Mucosa of descending colon (tissue), 3 donors: ENCODE measurements at regions not wholly inside any gene's neighbourhood (a gene's known extent, or its start where the extent isn't known, plus 50 kb on each side); places are given as distances from the start of the nearest gene placed in this dataset.

Source experiments
- ATAC-seq: fragments of 200-7000 bp; cut with Tn5 transposase; one replicate; pipeline ENCODE4 v1.9.1; 2020; ENCODE audit warnings: mild to moderate bottlenecking, moderate library complexity
- DNase-seq, 3 donors: peaks; one replicate each; pipeline ENCODE4 v3.0.0-alpha.2; 2020
- H3K36me3 ChIP-seq: fragments of 200-600 bp; one replicate; pipeline ENCODE4 v1.8.0; 2021; ENCODE audit warnings: low read depth, mild to moderate bottlenecking
- H3K4me1 ChIP-seq: fragments of 200-600 bp; one replicate; pipeline ENCODE4 v1.8.0; 2021; ENCODE audit warnings: low read depth, mild to moderate bottlenecking
- H3K4me3 ChIP-seq: fragments of 200-600 bp; one replicate; pipeline ENCODE4 v1.8.0; 2021; ENCODE audit warnings: mild to moderate bottlenecking
- H3K9me3 ChIP-seq: fragments of 200-600 bp; one replicate; pipeline ENCODE4 v1.8.0; 2021; ENCODE audit warnings: mild to moderate bottlenecking
- intact Hi-C, 2 donors: fragments of 100-400 bp; cut with DNase I in 1 of 2; cut with micrococcal nuclease in 1 of 2; formaldehyde crosslinking; loops; one replicate each; pipeline versions ENCODE4 v1.11.0 to v1.11.1; 2022; cut with DNase I, micrococcal nuclease
- TF ChIP-seq, protein P1 (sequence below): fragments of 200-600 bp; IDR thresholded peaks from one replicate; pipeline ENCODE4 v1.8.0; 2022; ENCODE audit warnings: antibody characterized with exemption, mild to moderate bottlenecking
- donor health status: DM: no; HTN: no; CAD: no; lungs with moderate emphysema.
- donor health status: DM: no; HTN: no; CAD: no.
- donor health status: DM: no; HTN: yes; CAD: no.

DNA sequence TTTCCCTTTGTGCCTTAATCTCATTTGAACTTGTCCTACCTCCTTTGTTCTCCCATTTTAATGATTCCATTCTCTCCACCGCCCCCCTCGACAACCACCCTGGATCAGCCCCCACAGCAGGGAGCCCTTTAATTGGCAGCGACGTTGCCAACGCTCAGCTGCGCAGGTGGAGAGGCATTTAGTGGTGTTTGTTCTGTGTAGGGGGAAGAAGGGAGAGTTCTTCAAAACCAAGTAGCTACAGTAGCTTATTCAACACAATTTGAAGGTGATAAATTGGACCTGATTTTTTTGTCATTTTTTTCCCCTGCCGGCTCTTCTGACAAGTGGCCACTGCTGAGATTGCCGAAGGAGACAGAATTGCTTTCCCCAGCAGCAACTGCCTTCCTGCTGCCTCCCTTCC lies 499.1 kb downstream of the CDK5RAP2 start:
- Histone ChIP-seq H3K36me3 (no peaks in the 10 kb centered on the region), H3K9me3 (peaks cover 7% of the 10 kb centered on the region), H3K4me1 (no peaks in the 10 kb centered on the region), H3K4me3 (no peak overlapping the region)
- intact Hi-C loops, result no loop called here
- no peak for ATAC-seq
- no peak for DNase-seq
- TF ChIP-seq, protein P1, sequence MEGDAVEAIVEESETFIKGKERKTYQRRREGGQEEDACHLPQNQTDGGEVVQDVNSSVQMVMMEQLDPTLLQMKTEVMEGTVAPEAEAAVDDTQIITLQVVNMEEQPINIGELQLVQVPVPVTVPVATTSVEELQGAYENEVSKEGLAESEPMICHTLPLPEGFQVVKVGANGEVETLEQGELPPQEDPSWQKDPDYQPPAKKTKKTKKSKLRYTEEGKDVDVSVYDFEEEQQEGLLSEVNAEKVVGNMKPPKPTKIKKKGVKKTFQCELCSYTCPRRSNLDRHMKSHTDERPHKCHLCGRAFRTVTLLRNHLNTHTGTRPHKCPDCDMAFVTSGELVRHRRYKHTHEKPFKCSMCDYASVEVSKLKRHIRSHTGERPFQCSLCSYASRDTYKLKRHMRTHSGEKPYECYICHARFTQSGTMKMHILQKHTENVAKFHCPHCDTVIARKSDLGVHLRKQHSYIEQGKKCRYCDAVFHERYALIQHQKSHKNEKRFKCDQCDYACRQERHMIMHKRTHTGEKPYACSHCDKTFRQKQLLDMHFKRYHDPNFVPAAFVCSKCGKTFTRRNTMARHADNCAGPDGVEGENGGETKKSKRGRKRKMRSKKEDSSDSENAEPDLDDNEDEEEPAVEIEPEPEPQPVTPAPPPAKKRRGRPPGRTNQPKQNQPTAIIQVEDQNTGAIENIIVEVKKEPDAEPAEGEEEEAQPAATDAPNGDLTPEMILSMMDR, result no peak

DNA sequence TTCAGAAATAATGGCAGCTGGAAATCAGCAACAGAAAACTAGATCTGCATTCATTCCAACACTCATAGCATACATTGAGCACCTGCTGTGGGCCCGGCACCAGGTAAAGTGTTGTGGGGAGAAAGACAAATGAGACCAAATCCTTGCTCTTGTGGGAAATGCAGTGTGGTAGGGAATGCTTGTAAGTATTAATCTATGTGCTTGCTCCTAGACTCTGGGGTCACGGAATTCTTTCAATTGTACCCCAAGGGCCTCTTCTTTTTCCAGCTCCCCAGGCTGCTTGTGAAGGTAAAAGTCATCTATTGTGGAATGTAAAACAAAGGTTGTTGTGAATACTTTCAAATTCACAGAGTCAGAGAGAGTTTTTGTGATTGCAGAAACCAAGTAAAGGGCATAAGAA lies 501.9 kb downstream of the CDK5RAP2 start:
- ATAC-seq (no peak), DNase-seq (no peak)

DNA sequence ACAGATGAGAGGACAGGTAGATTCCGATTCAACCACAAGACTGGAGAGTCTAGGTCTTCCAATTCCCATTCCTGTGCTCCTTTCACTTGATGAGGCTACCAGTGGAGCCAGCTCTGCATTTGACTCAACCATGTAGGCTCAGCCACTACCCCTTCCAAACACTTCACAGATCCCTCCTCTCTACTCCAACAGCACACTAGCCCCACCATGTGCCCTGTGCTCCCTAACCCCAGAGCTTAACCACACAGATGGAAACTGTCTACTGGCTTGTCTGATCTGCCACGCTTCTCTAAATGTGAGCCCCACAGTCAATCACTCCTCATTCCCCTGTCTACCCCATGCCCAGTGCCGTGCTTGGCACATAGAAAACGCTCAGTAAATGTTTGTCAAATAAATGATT lies 508.2 kb downstream of the CDK5RAP2 start:
- Histone ChIP-seq H3K36me3 (no peaks in the 10 kb centered on the region), H3K9me3 (no peaks in the 10 kb centered on the region), H3K4me3 (no peak overlapping the region), H3K4me1 (no peaks in the 10 kb centered on the region)
- TF ChIP-seq, protein P1, result no peak
- intact Hi-C loops, result no loop called here
- ATAC-seq (no peak), DNase-seq (no peak)

More for the DNA sequence above, 501.9 kb downstream of the CDK5RAP2 start:
- intact Hi-C loops, result no loop called here
- Histone ChIP-seq H3K4me1 (no peaks in the 10 kb centered on the region), H3K4me3 (no peak overlapping the region), H3K9me3 (no peaks in the 10 kb centered on the region), H3K36me3 (no peaks in the 10 kb centered on the region)
- TF ChIP-seq, protein P1, result no peak

DNA sequence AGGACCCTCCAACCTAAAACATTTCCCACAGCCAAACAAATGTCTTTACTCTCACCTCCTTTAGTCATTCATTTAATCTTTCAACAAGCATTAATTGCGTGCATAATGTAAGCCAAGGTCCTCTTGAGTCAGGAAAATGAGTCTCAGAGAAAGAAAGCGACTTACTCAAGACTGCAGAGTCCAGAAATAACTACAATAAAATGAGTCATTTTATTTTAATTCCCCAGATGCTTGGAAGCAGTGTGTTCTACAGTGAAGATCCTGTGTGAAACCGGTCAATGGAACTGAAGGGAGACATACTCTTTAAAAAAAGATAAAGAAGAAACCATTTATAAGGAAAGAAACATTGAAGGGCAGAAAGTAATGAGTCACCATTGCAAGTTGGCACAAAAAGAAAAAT lies 513.7 kb downstream of the CDK5RAP2 start:
- intact Hi-C loops, result no loop called here
- no peak overlapping the region for H3K4me3 ChIP-seq
- no peaks in the 10 kb centered on the region for H3K4me1 ChIP-seq
- H3K9me3 ChIP-seq, result no peaks in the 10 kb centered on the region
- no peak for ATAC-seq
- no peak for DNase-seq
- no peaks in the 10 kb centered on the region for H3K36me3 ChIP-seq
- TF ChIP-seq, protein P1, result no peak

DNA sequence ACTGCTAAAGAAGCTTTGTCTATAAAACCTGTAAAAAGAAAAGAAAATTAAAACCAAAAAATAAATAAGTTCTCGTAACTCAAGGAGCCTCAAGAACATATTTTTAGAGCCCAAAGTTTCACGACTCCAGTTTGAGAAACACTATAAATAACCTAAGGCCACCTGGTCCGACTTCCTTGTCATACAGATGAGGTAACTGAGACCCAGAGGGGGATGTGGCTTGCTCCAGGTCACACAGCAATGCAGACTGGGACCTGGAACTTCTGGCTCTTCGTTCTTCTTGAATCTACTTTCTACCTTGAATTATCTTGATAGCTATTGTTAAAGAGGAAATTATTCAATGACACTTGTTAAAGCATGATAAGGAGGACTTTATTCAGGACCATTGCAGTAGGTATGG lies 514.8 kb downstream of the CDK5RAP2 start:
- Histone ChIP-seq H3K36me3 (no peaks in the 10 kb centered on the region), H3K9me3 (no peaks in the 10 kb centered on the region), H3K4me3 (no peak overlapping the region), H3K4me1 (no peaks in the 10 kb centered on the region)
- TF ChIP-seq, protein P1, result no peak
- DNase-seq (no peak), ATAC-seq (no peak)
- intact Hi-C loops, result no loop called here

DNA sequence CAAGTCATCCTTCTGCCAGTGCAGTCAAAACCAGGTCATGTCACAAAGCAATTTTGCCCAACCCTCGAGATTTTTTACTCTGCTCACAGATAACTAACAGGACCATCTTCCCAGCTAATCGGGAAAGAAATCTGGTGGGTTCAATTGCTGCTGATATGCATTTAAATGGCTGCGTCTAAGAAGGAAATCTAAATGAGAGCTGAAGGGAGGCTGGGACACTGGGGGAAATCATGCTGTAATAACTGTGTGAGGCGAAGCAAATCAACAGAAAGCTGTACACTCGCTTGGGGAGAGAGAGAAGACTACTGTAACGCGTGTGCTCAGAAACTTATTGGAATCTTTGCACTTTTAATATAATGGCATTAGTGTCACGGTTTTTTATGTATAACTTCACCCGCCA lies 535.0 kb downstream of the CDK5RAP2 start:
- Histone ChIP-seq H3K9me3 (no peaks in the 10 kb centered on the region), H3K36me3 (no peaks in the 10 kb centered on the region), H3K4me1 (no peaks in the 10 kb centered on the region), H3K4me3 (no peak overlapping the region)
- no peak for DNase-seq
- TF ChIP-seq, protein P1, result no peak
- no peak for ATAC-seq
- intact Hi-C loops, result no loop called here
